Osteocyte (in vitro differentiated cells): ENCODE measurements at regions not wholly inside any gene's neighbourhood (a gene's known extent, or its start where the extent isn't known, plus 50 kb on each side); places are given as distances from the start of the nearest gene placed in this dataset.

Experiments
- DNase-seq: peaks from one replicate; pipeline ENCODE4 v3.0.0; 2021; ENCODE audit warnings: mixed read lengths; ENCODE audit not compliant: unreplicated experiment; ENCODE audit errors: extremely low spot score
- H3K27ac Mint-ChIP-seq: one replicate; pipeline ENCODE4 v1.8.0; 2021; ENCODE audit warnings: mild to moderate bottlenecking, mixed read lengths; ENCODE audit not compliant: unreplicated experiment
- H3K27me3 Mint-ChIP-seq: one replicate; pipeline ENCODE4 v1.8.0; 2021; ENCODE audit warnings: mixed read lengths; ENCODE audit not compliant: unreplicated experiment
- H3K36me3 Mint-ChIP-seq: one replicate; pipeline ENCODE4 v1.8.0; 2021; ENCODE audit warnings: mixed read lengths; ENCODE audit not compliant: unreplicated experiment
- H3K4me1 Mint-ChIP-seq: one replicate; pipeline ENCODE4 v1.8.0; 2021; ENCODE audit warnings: mixed read lengths; ENCODE audit not compliant: unreplicated experiment
- H3K4me3 Mint-ChIP-seq: one replicate; pipeline ENCODE4 v1.8.0; 2021; ENCODE audit warnings: mild to moderate bottlenecking, moderate library complexity, mixed read lengths; ENCODE audit not compliant: unreplicated experiment
- H3K9me3 Mint-ChIP-seq: one replicate; pipeline ENCODE4 v1.8.0; 2021; ENCODE audit warnings: mixed read lengths; ENCODE audit not compliant: unreplicated experiment
- TF ChIP-seq, protein P1 (sequence below): fragments of 200-600 bp; sonication (generic); IDR thresholded peaks from 2 replicates; pipeline ENCODE4 v1.5.0; 2021; ENCODE audit warnings: antibody characterized with exemption, mild to moderate bottlenecking, moderate library complexity

- no peaks in the 10 kb centered on the region for H3K4me1 Mint-ChIP-seq
Observed at GRCh38 chr18:57299931-57300330, 52.4 kb upstream of the ST8SIA3 start.

GRCh38 chr18:57301573-57302559 is 50.5 kb upstream of the ST8SIA3 start:
- no peak overlapping the region for H3K4me3 Mint-ChIP-seq
- H3K9me3 Mint-ChIP-seq = no peaks in the 10 kb centered on the region
- H3K4me1 Mint-ChIP-seq = no peaks in the 10 kb centered on the region
- peaks cover 6% of the 10 kb centered on the region for H3K27me3 Mint-ChIP-seq
- H3K27ac Mint-ChIP-seq = no peak overlapping the region
- no peaks in the 10 kb centered on the region for H3K36me3 Mint-ChIP-seq
- TF ChIP-seq, protein P1, sequence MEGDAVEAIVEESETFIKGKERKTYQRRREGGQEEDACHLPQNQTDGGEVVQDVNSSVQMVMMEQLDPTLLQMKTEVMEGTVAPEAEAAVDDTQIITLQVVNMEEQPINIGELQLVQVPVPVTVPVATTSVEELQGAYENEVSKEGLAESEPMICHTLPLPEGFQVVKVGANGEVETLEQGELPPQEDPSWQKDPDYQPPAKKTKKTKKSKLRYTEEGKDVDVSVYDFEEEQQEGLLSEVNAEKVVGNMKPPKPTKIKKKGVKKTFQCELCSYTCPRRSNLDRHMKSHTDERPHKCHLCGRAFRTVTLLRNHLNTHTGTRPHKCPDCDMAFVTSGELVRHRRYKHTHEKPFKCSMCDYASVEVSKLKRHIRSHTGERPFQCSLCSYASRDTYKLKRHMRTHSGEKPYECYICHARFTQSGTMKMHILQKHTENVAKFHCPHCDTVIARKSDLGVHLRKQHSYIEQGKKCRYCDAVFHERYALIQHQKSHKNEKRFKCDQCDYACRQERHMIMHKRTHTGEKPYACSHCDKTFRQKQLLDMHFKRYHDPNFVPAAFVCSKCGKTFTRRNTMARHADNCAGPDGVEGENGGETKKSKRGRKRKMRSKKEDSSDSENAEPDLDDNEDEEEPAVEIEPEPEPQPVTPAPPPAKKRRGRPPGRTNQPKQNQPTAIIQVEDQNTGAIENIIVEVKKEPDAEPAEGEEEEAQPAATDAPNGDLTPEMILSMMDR = no peak
- DNase-seq = no peak

More at GRCh38 chr18:57299931-57300330, 52.4 kb upstream of the ST8SIA3 start:
- Mint-ChIP-seq H3K36me3 (no peaks in the 10 kb centered on the region), H3K4me3 (no peak overlapping the region), H3K9me3 (no peaks in the 10 kb centered on the region), H3K27ac (no peak overlapping the region), H3K27me3 (peaks cover 6% of the 10 kb centered on the region)
- no peak for DNase-seq
- TF ChIP-seq, protein P1 = no peak
